ENCODE measurements at regions not wholly inside any gene's neighbourhood (a gene's known extent, or its start where the extent isn't known, plus 50 kb on each side); places are given as distances from the start of the nearest gene placed in this dataset.
"Not testable (repeated sequence)": the region's sequence is repeated elsewhere in the genome, so short reads cannot be mapped to it uniquely, and the experiment has no call there.

- H2AFZ ChIP-seq (replicated peaks), result no peak overlapping the region
These were observed 278.9 kb upstream of the PCDH9 start for GRCh38 chr13:67509018-67509417.

DNA sequence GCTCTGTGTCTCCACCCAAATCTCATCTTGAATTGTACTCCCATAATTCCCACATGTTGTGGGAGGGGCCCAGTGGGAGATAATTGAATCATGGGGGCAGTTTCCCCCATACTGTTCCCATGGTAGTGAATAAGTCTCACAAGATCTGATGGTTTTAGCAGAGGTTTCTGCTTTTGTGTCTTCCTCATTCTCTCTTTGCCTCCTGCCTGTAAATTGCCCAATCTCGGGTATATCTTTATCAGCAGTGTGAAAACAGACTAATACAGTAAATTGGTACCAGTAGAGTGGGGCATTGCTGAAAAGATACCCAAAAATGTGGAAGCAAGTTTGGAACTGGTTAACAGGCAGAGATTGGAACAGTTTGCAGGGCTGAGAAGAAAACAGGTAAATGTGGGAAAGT is 278.1 kb upstream of the PCDH9 start:
- not testable (repeated sequence) for H3K36me3 ChIP-seq; H3K27me3 Mint-ChIP-seq (ENCODE audit: insufficient read depth, low read depth); H3K4me3 Mint-ChIP-seq; H3K4me1 ChIP-seq; H3K4me2 ChIP-seq; H3K4me3 ChIP-seq; H4K20me1 ChIP-seq (ENCODE audit: low read depth); H3F3A ChIP-seq (ENCODE audit: low read depth); H3K9ac ChIP-seq; H2AFZ ChIP-seq (replicated peaks); H3K27ac ChIP-seq; DNase-seq (ENCODE audit: low spot score); H3K79me2 ChIP-seq (ENCODE audit: low read depth); H3K27me3 ChIP-seq; H3K9me3 Mint-ChIP-seq; H3K4me1 Mint-ChIP-seq; H3K9me3 ChIP-seq (ENCODE audit: low read depth); H3K36me3 Mint-ChIP-seq; H3K27ac Mint-ChIP-seq

More at GRCh38 chr13:67509018-67509417, 278.9 kb upstream of the PCDH9 start:
- TF ChIP-seq EZH2phosphoT487 (IDR thresholded peaks at IDR 0.05), result no peak
- TF ChIP-seq CTCF (IDR thresholded peaks at IDR 0.05), result no peak
- TF ChIP-seq EZH2 (IDR thresholded peaks at IDR 0.05), result no peak
- Histone ChIP-seq H3K9ac (no peak overlapping the region), H3F3A (ENCODE audit: low read depth) (no peaks in the 10 kb centered on the region), H3K36me3 (no peaks in the 10 kb centered on the region), H3K79me2 (ENCODE audit: low read depth) (no peaks in the 10 kb centered on the region), H3K27me3 (no peaks in the 10 kb centered on the region), H3K4me1 (no peaks in the 10 kb centered on the region), H3K4me2 (no peak overlapping the region), H4K20me1 (ENCODE audit: low read depth) (no peaks in the 10 kb centered on the region), H3K4me3 (no peak overlapping the region), H3K9me3 (ENCODE audit: low read depth) (no peaks in the 10 kb centered on the region), H3K27ac (no peak overlapping the region)
- Mint-ChIP-seq H3K4me1 (no peaks in the 10 kb centered on the region), H3K27me3 (ENCODE audit: insufficient read depth, low read depth) (no peaks in the 10 kb centered on the region), H3K36me3 (no peaks in the 10 kb centered on the region), H3K27ac (no peak overlapping the region), H3K4me3 (no peak overlapping the region), H3K9me3 (no peaks in the 10 kb centered on the region)
- no peak for DNase-seq (ENCODE audit: low spot score)

- Histone ChIP-seq H2AFZ (replicated peaks) (no peak overlapping the region), H3K9ac (no peak overlapping the region), H3K4me3 (no peak overlapping the region), H3F3A (ENCODE audit: low read depth) (no peaks in the 10 kb centered on the region), H3K4me1 (no peaks in the 10 kb centered on the region), H3K27me3 (no peaks in the 10 kb centered on the region), H3K79me2 (ENCODE audit: low read depth) (no peaks in the 10 kb centered on the region), H3K9me3 (ENCODE audit: low read depth) (no peaks in the 10 kb centered on the region), H3K27ac (no peak overlapping the region), H3K36me3 (no peaks in the 10 kb centered on the region), H4K20me1 (ENCODE audit: low read depth) (no peaks in the 10 kb centered on the region), H3K4me2 (no peak overlapping the region)
- Mint-ChIP-seq H3K9me3 (no peaks in the 10 kb centered on the region), H3K4me3 (no peak overlapping the region), H3K27ac (no peak overlapping the region), H3K4me1 (no peaks in the 10 kb centered on the region), H3K27me3 (ENCODE audit: insufficient read depth, low read depth) (no peaks in the 10 kb centered on the region), H3K36me3 (no peaks in the 10 kb centered on the region)
- no peak for DNase-seq (ENCODE audit: low spot score)
- no peak for TF ChIP-seq CTCF (IDR thresholded peaks at IDR 0.05)
- no peak for TF ChIP-seq EZH2phosphoT487 (IDR thresholded peaks at IDR 0.05)
- no peak for TF ChIP-seq EZH2 (IDR thresholded peaks at IDR 0.05)
These were observed 276.3 kb upstream of the PCDH9 start for GRCh38 chr13:67506407-67506806.

- Mint-ChIP-seq H3K4me3 (no peak overlapping the region), H3K9me3 (no peaks in the 10 kb centered on the region)
- no peak for DNase-seq (ENCODE audit: low spot score)
These were observed 275.2 kb upstream of the PCDH9 start for GRCh38 chr13:67505376-67505775.

More at GRCh38 chr13:67505376-67505775, 275.2 kb upstream of the PCDH9 start:
- no peak overlapping the region for H3K9ac ChIP-seq
- TF ChIP-seq EZH2phosphoT487 (IDR thresholded peaks at IDR 0.05) (no peak), CTCF (IDR thresholded peaks at IDR 0.05) (no peak), EZH2 (IDR thresholded peaks at IDR 0.05) (no peak)
- no peak overlapping the region for H3K4me3 ChIP-seq
- H3K9me3 ChIP-seq (ENCODE audit: low read depth), result no peaks in the 10 kb centered on the region
- no peaks in the 10 kb centered on the region for H3F3A ChIP-seq (ENCODE audit: low read depth)
- H4K20me1 ChIP-seq (ENCODE audit: low read depth), result no peaks in the 10 kb centered on the region
- H3K4me2 ChIP-seq, result no peak overlapping the region
- no peaks in the 10 kb centered on the region for H3K4me1 ChIP-seq
- Mint-ChIP-seq H3K27me3 (ENCODE audit: insufficient read depth, low read depth) (no peaks in the 10 kb centered on the region), H3K36me3 (no peaks in the 10 kb centered on the region), H3K4me1 (no peaks in the 10 kb centered on the region), H3K27ac (no peak overlapping the region)
- no peak overlapping the region for H3K27ac ChIP-seq
- no peaks in the 10 kb centered on the region for H3K27me3 ChIP-seq
- no peaks in the 10 kb centered on the region for H3K36me3 ChIP-seq
- H2AFZ ChIP-seq (replicated peaks), result no peak overlapping the region
- no peaks in the 10 kb centered on the region for H3K79me2 ChIP-seq (ENCODE audit: low read depth)

All from neural progenitor cell (in vitro differentiated cells).